GM11168 (cell line): ENCODE measurements at regions not wholly inside any gene's neighbourhood (a gene's known extent, or its start where the extent isn't known, plus 50 kb on each side); places are given as distances from the start of the nearest gene placed in this dataset.

Experiments
- in situ Hi-C: fragments of 300-500 bp; cut with MboI; formaldehyde crosslinking; loops from one replicate; pipeline ENCODE4 v1.12.0; 2022; ENCODE audit warnings: low sequenced_read_pairs; ENCODE audit not compliant: unreplicated experiment

- in situ Hi-C loops: no loop called here
These were observed 78.8 kb upstream of the LEF1 start for GRCh38 chr4:108247387-108248049.

GRCh38 chr4:108244606-108245005, 75.9 kb upstream of the LEF1 start:
- in situ Hi-C loops: no loop called here

- in situ Hi-C loops: no loop called here
These were observed 71.6 kb upstream of the LEF1 start for GRCh38 chr4:108240366-108240765.

- in situ Hi-C loops: no loop called here
These were observed 69.0 kb upstream of the LEF1 start for GRCh38 chr4:108237693-108238092.

- in situ Hi-C loops: no loop called here
These were observed 67.5 kb upstream of the LEF1 start for GRCh38 chr4:108236264-108236663.

GRCh38 chr4:108227923-108228322, 59.2 kb upstream of the LEF1 start:
- in situ Hi-C loops: no loop called here

GRCh38 chr4:108224611-108225053, 55.9 kb upstream of the LEF1 start:
- in situ Hi-C loops: no loop called here

- in situ Hi-C loops: no loop called here
These were observed 54.6 kb upstream of the LEF1 start for GRCh38 chr4:108223313-108223712.

GRCh38 chr4:108219998-108220397, 51.3 kb upstream of the LEF1 start:
- in situ Hi-C loops: no loop called here
